Astrocyte of the spinal cord (primary cell): ENCODE measurements at regions not wholly inside any gene's neighbourhood (a gene's known extent, or its start where the extent isn't known, plus 50 kb on each side); places are given as distances from the start of the nearest gene placed in this dataset.

Source experiments
- DNase-seq: peaks from one replicate; pipeline ENCODE4 v3.0.0; 2011; ENCODE audit warnings: low read depth, low spot score
- H3K4me3 ChIP-seq: 2 replicates; pipeline ENCODE4 v1.5.1; 2011; ENCODE audit warnings: low read depth, mild to moderate bottlenecking, low read length, moderate library complexity
- in situ Hi-C: cut with HindIII; loops from 2 replicates; pipeline ENCODE4 v1.10.0; 2017; ENCODE audit warnings: low sequenced_read_pairs
- TF ChIP-seq, protein P1 (sequence below): IDR thresholded peaks from 2 replicates; pipeline ENCODE4 v1.5.1; 2012; ENCODE audit warnings: low read depth, mild to moderate bottlenecking, low read length, inconsistent platforms

DNA sequence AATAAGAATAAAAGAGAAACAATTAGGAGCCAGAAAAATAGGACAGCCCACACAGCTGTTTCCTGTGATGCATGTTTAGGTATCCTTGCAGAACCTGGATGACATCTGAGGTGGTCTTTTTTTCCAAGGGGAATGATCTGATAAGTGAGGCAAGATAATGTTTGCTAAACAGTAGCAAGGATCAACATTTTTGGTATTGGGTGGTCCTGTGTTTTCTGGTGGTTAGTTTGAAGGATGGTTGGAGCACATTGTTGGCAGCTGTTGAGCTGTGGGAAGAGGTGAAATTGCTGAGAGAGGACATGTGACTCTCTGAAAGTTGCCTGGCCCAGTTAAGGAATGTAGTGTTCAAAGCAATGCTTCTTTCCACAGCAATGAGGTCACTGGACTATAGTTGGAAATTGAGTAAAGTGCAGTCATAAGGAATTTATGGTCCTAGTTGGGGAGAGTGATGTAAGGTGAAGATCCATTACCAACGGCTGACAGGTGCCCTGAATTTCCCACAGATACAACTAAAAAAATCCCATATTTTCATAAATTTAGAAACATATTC is 270.2 kb upstream of the IMPG1 start:
- DNase-seq: no peak
- TF ChIP-seq, protein P1, sequence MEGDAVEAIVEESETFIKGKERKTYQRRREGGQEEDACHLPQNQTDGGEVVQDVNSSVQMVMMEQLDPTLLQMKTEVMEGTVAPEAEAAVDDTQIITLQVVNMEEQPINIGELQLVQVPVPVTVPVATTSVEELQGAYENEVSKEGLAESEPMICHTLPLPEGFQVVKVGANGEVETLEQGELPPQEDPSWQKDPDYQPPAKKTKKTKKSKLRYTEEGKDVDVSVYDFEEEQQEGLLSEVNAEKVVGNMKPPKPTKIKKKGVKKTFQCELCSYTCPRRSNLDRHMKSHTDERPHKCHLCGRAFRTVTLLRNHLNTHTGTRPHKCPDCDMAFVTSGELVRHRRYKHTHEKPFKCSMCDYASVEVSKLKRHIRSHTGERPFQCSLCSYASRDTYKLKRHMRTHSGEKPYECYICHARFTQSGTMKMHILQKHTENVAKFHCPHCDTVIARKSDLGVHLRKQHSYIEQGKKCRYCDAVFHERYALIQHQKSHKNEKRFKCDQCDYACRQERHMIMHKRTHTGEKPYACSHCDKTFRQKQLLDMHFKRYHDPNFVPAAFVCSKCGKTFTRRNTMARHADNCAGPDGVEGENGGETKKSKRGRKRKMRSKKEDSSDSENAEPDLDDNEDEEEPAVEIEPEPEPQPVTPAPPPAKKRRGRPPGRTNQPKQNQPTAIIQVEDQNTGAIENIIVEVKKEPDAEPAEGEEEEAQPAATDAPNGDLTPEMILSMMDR: no peak
- H3K4me3 ChIP-seq: no peak overlapping the region
- in situ Hi-C loops: no loop called here

DNA sequence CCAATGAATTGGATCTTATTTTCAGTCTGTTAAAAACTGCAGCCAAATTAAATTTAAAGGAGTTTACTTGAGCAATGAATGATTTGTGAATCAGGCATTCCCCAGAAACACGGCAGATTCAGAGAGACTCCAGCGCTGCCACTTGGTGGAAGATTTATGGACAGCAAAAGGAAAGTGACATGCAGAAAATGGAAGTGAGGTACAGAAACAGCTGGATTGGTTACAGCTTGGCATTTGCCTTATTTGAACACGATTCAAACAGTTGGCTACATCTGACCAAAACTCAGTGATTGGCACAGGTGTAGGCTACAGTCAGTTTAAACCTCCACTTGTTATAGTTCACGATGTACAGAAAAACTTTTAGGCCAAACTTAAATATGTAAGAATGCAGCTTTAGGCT is 257.6 kb upstream of the IMPG1 start:
- no peak for DNase-seq
- TF ChIP-seq, protein P1: no peak
- in situ Hi-C loops: no loop called here
- no peak overlapping the region for H3K4me3 ChIP-seq

DNA sequence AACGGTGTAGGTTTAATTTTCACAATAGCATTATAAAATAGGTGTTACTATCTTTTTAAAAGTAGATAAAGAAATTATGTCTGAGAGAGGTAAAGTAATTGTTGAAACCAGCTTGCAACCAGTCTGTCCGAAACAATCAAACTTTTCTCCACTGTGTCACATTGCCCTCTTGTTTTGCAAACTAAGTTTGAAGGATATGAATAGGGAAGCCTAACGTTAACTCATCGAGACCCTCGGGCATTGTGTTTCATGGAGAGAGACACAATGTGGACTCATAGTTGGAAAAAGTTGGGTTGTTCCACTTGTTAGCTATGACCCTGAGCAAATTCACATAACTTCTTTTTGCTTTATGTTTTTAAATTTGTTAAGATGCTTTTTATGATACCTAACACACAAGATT is 254.4 kb upstream of the IMPG1 start:
- in situ Hi-C loops: no loop called here
- TF ChIP-seq, protein P1: no peak
- no peak overlapping the region for H3K4me3 ChIP-seq
- no peak for DNase-seq
